Spleen (tissue), 11 donors: ENCODE measurements at regions not wholly inside any gene's neighbourhood (a gene's known extent, or its start where the extent isn't known, plus 50 kb on each side); places are given as distances from the start of the nearest gene placed in this dataset.

ENCODE experiments used
- DNase-seq: peaks from one replicate; pipeline ENCODE4 v3.0.0-alpha.2; 2020
- H3K27ac ChIP-seq, 8 donors: fragments of 200-600 bp; sonication (generic) in 7 of 8; 1 replicate in 4 of 8; 2 replicates in 4 of 8; pipeline versions ENCODE4 v1.5.0 to v1.8.0; 2016 to 2021; ENCODE audit warnings: inconsistent platforms in 4 of 8, mild to moderate bottlenecking in 4 of 8, moderate library complexity in 1 of 8
- H3K27me3 ChIP-seq, 7 donors: fragments of 200-600 bp; sonication (generic) in 6 of 7; replicated peaks in 1 of 7; 1 replicate in 4 of 7; 2 replicates in 3 of 7; pipeline versions ENCODE4 v1.5.0 to v1.8.0; 2016 to 2021; ENCODE audit warnings: inconsistent platforms in 3 of 7, mild to moderate bottlenecking in 1 of 7
- H3K36me3 ChIP-seq, 6 donors: fragments of 200-600 bp; sonication (generic) in 5 of 6; 1 replicate in 4 of 6; 2 replicates in 2 of 6; pipeline versions ENCODE4 v1.5.0 to v1.8.0; 2016 to 2021; ENCODE audit warnings: inconsistent platforms in 2 of 6
- H3K4me1 ChIP-seq, 6 donors: fragments of 200-600 bp; sonication (generic) in 5 of 6; 1 replicate in 3 of 6; 2 replicates in 3 of 6; pipeline versions ENCODE4 v1.5.0 to v1.8.0; 2016 to 2021; ENCODE audit warnings: inconsistent platforms in 3 of 6
- H3K4me3 ChIP-seq, 8 donors: fragments of 200-600 bp; sonication (generic) in 7 of 8; 1 replicate in 4 of 8; 2 replicates in 4 of 8; pipeline versions ENCODE4 v1.5.0 to v1.8.0; 2016 to 2021; ENCODE audit warnings: inconsistent platforms in 4 of 8, mild to moderate bottlenecking in 4 of 8, moderate library complexity in 2 of 8
- H3K9me3 ChIP-seq, 8 donors: fragments of 200-600 bp; sonication (generic) in 7 of 8; 1 replicate in 4 of 8; 2 replicates in 4 of 8; pipeline versions ENCODE4 v1.5.0 to v1.8.0; 2016 to 2021; ENCODE audit warnings: inconsistent platforms in 4 of 8
- CTCF ChIP-seq, 11 experiments: fragments of 200-600 bp in 7 of 11; fragments of 450-650 bp in 4 of 11; sonication (generic) in 4 of 11; IDR thresholded peaks in 8 of 11; conservative IDR thresholded peaks in 3 of 11; 1 replicate in 7 of 11; 2 replicates in 4 of 11; pipeline versions ENCODE4 v1.4.0 to v1.8.0; 2016 to 2021; ENCODE audit warnings: antibody characterized with exemption in 11 of 11, inconsistent platforms in 4 of 11, mild to moderate bottlenecking in 1 of 11
- POLR2A ChIP-seq, 3 donors: fragments of 450-650 bp; IDR thresholded peaks; one replicate each; pipeline ENCODE4 v1.5.1; 2017; ENCODE audit warnings: antibody characterized with exemption in 3 of 3, mild to moderate bottlenecking in 1 of 3
- POLR2AphosphoS5 ChIP-seq, 3 donors: sonication (generic); formaldehyde crosslinking; IDR thresholded peaks; one replicate each; pipeline ENCODE4 v1.5.1; 2017; ENCODE audit warnings: antibody characterized with exemption in 3 of 3
- WGBS, 5 donors: extraction: QIAGEN DNeasy Blood & Tissue Kit in 3 of 5; methylation state at CpG; one replicate each; pipeline versions ENCODE4 v1.1.5 to v1.1.7; 2013 to 2018; 5-methylcytosine and 5-hydroxymethylcytosine counted together
- intact Hi-C: fragments of 100-400 bp; cut with DNase I; formaldehyde crosslinking; loops from one replicate; pipeline ENCODE4 v1.15.0; 2023; ENCODE audit warnings: low total_unique reads
- donor health status: healthy with polysubstance abuse.
- donor health status: DM: no; HTN: no; CAD: no; lungs with moderate emphysema.
- donor health status: DM: no; HTN: no; CAD: no.
- donor health status: Bipolar disorder and iron deficiency.
- donor health status: healthy.
- donor health status: DM: no; HTN: no; CAD: no.
- donor health status: DM: yes; HTN: yes; CAD: no.

GRCh38 chrX:147776988-147777387 lies 134.7 kb upstream of the FMR1 start:
- Histone ChIP-seq H3K4me3 (no peak overlapping the region), H3K4me1 (no peaks in the 10 kb centered on the region), H3K9me3 (no peaks in the 10 kb centered on the region), H3K27me3 (no peaks in the 10 kb centered on the region), H3K36me3 (no peaks in the 10 kb centered on the region), H3K27ac (no peak overlapping the region)
- WGBS, 5 donors = 45 to 89% (median 83%) methylated on average over 1 of the region's 1 CpG
- no peak for DNase-seq
- TF ChIP-seq POLR2A (IDR thresholded peaks at IDR 0.05) = no peak
- no peak for TF ChIP-seq CTCF (IDR thresholded peaks at IDR 0.05 in 8 of 11, conservative IDR thresholded peaks at IDR 0.05 in 3 of 11)
- TF ChIP-seq POLR2AphosphoS5 (IDR thresholded peaks at IDR 0.05) = no peak
- intact Hi-C loops = no loop called here

GRCh38 chrX:147779173-147779572 lies 132.5 kb upstream of the FMR1 start:
- H3K27me3 ChIP-seq = no peaks in the 10 kb centered on the region
- no peaks in the 10 kb centered on the region for H3K4me1 ChIP-seq
- intact Hi-C loops = no loop called here
- H3K4me3 ChIP-seq = no peak overlapping the region
- H3K9me3 ChIP-seq = no peaks in the 10 kb centered on the region
- no peak for DNase-seq
- no peak for TF ChIP-seq CTCF (IDR thresholded peaks at IDR 0.05 in 8 of 11, conservative IDR thresholded peaks at IDR 0.05 in 3 of 11)
- no peak for TF ChIP-seq POLR2AphosphoS5 (IDR thresholded peaks at IDR 0.05)
- no peak for TF ChIP-seq POLR2A (IDR thresholded peaks at IDR 0.05)
- no peaks in the 10 kb centered on the region for H3K36me3 ChIP-seq
- no peak overlapping the region for H3K27ac ChIP-seq

DNA sequence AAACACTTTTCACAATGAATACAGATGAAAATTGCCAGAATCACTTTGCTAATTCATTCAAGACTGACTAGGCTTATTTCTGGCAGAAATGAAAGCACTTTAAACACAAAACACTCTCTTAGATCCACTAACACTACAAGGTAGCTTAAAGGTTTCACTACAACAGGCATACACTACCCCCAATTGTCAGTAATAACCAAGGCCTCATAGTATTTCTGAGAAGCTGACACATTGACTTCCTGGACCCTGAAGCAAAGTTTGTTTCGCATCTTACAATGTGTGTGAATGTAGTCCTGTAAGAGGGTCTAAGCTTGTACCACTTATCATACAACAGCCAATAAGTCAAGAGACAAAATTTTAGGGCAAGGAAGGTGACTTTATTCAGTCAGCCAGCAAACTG lies 129.9 kb upstream of the FMR1 start:
- H3K27ac ChIP-seq = no peak overlapping the region
- intact Hi-C loops = no loop called here
- H3K4me3 ChIP-seq = no peak overlapping the region
- DNase-seq = no peak
- no peaks in the 10 kb centered on the region for H3K4me1 ChIP-seq
- no peaks in the 10 kb centered on the region for H3K27me3 ChIP-seq
- WGBS, 5 donors = 63 to 93% (median 84%) methylated on average over 1 of the region's 1 CpG
- H3K9me3 ChIP-seq = no peaks in the 10 kb centered on the region
- no peaks in the 10 kb centered on the region for H3K36me3 ChIP-seq
- TF ChIP-seq CTCF (IDR thresholded peaks at IDR 0.05 in 8 of 11, conservative IDR thresholded peaks at IDR 0.05 in 3 of 11) (no peak), POLR2A (IDR thresholded peaks at IDR 0.05) (no peak), POLR2AphosphoS5 (IDR thresholded peaks at IDR 0.05) (no peak)

GRCh38 chrX:147788641-147789350 lies 122.9 kb upstream of the FMR1 start:
- intact Hi-C loops = no loop called here
- DNase-seq = no peak
- TF ChIP-seq CTCF (IDR thresholded peaks at IDR 0.05 in 8 of 11, conservative IDR thresholded peaks at IDR 0.05 in 3 of 11) = no peak
- no peak for TF ChIP-seq POLR2AphosphoS5 (IDR thresholded peaks at IDR 0.05)
- no peak for TF ChIP-seq POLR2A (IDR thresholded peaks at IDR 0.05)
- Histone ChIP-seq H3K4me1 (no peaks in the 10 kb centered on the region), H3K27ac (no peak overlapping the region), H3K27me3 (no peaks in the 10 kb centered on the region), H3K36me3 (no peaks in the 10 kb centered on the region), H3K9me3 (no peaks in the 10 kb centered on the region), H3K4me3 (no peak overlapping the region)
- WGBS, 5 donors = 74 to 89% (median 83%) methylated on average over 5 of the region's 5 CpGs
